Nucleus accumbens (tissue), 56 donors: ENCODE measurements at regions not wholly inside any gene's neighbourhood (a gene's known extent, or its start where the extent isn't known, plus 50 kb on each side); places are given as distances from the start of the nearest gene placed in this dataset.

Experiments
- DNase-seq, 56 donors: peaks; one replicate each; lab custom pipeline; 2025; lab: John Stamatoyannopoulos, UW

DNA sequence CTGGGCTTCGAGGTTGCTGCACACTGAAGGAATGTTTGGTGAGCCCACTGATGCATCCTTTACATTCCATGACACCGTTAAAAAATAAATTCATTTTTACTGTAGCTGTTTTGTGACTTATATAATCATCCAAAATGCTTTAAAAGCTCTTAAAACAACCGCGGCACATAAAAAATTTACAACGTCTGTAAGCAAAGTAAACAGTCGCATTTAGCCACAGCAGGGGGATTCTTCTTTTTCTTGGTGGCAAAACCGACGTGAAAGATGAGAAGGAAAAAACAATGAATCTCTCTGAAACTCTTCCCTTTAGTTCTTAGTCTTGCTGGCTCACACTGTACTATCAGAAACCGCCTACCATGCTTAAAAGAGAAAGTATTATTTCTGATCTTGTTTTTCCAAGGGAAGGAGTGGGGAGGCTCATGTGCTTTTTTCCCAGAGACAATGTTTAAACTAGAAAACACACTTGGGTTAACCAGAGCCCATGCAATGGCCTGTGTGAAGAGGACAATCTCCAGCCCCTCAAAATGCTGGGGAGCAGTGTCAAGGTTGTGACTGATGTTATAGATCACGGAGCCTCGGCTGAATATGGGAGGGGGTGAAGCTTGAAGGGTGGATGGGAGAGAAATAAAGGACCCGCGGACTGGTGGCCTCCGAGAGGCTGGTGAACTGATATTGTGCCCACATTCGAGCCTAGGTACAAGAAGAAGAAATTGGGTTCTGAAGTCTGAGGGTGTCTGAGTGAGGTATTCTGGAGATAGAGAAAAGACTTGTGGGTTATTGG lies 91.1 kb downstream of the IRF8 start:
- DNase-seq, result no peak

DNA sequence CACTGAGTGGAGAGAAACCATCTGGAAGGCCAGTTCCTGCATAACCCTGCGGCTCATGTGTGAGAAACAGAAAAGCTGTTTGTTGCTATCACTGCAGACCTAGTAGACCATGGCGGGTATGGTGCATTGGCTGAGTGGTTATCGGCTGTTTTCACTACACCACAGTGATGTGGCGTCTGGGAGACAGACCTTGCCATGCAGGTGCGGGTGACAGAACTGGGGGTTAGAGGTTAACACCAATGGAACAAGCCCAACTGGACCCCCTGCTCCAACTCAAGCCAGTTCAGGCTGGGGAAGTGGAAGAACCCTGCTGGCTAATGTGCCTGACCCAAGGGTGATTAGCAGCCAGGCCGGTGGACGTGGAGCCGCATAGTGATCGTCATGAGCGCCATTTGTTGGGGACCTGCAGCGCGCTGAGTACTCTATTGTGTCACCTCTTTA lies 91.9 kb downstream of the IRF8 start:
- DNase-seq, result no peak

DNA sequence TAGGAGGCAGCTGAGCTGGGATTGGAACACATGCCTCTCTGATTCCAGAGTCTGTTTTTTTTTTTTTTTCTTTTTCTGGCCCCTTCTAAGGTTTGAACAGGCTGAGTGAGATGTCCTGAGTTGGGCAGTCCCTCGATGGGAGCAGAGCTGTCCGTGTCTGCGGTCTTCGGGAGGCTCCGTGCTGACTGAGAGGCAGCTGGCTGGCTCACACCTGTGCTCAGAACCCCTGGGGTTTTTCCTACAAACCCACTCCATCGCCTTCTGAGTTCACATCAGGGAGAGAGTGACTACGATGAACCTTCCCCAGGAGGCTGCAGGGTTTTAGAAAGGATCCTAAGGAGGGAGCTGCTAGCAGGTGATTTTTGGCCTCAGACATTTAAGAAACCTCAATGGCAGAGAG lies 92.5 kb downstream of the IRF8 start:
- DNase-seq, result no peak

DNA sequence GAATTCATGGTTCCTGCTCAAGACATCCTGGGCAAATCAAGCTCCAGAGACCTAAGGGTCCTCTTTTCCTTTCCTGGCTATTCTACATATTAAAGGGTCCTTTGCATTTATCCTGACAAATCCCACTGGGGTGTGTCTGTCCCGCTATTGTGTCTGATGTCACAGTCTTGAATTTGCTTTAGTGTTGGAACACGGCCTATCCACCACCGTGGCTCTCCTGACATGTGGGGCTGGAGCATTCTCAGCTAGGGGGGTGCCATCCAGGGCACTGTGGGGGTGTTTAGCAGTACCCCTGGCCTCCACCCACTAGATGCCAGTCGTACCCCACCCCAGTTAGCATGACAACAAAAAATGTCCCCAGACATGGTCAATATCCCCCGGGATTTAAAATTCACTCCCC lies 92.9 kb downstream of the IRF8 start:
- no peak for DNase-seq

DNA sequence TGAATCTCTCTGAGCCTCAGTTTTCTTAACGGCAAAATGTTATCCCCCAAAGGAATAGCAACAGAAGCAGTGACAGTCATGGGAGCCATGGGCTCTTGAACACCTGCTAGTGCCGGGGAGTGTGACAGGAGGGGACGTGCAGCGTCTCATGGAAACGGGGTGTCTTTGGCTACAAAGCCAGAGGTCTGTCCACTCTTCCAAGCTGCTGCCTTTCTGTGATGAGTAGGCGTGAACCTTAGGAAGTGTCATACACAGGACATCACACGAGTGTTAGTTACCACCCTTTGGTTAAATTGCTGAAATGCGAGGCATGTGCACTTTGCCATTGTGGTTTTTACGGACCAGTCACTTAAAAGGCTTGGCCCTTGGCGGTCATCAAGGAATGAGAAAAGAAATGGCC lies 93.4 kb downstream of the IRF8 start:
- no peak for DNase-seq

DNA sequence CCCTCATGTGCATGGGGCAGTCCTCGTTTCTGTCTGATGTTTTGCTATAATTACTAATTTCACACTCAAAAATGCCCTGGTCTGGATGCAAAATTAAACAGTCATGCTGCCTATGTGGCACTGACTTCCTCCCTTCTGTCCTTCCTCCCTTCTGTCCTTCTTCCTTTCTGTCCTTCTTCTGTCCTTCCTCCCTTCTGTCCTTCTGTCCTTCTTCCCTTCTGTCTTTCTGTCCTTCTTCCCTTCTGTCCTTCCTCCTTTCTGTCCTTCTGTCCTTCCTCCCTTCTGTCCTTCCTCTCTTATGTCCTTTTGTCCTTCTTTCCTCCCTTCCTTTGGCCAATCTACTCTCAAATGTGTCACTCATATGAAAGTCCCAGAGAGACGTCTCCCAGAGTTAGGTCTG lies 93.8 kb downstream of the IRF8 start:
- DNase-seq, result no peak

DNA sequence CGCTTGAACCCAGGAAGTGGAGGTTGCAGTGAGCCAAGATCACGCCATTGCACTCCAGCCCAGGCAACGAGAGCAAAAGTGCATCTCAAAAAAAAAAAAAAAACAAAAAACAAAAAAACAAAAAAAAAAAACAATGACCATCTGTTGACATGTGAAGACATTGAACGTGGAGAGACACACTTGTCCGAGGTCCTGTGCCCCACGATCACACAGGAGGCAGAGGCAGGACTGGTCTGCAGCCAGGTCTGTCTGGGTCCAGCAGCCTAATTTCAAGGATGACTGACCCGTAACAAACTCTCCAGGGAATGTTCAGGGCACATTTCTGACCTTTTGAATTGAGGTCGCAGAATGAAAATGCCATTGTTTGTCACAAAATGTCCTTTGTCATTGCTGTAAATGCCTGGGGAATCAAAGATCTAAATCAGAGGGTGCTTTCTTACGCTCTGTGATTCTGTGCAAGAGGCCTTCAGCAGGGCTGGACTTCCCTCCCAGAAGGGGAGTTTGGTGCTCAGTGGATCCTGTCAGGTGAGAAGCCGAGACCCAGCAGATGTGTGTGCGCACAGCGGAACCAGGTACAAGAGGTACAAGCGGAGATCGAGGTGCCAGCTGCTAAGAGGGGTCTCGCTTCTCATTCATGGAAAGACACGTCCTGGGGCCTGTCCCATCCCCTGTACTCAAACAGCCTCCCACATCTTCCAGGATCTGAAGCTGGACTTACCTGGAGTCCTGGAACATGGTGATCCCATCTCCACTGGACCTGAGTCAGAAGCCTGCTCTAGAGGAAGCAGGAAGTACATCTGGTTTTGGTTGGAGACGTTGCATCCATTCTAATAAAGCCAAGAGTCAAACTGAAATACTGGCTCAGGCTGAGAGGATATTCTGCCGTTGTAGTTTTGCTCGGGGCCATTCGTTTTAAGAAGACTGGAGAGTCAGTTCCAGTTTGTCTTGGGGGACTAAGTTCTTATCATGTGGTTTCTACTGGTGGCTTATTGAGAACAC lies 95.8 kb downstream of the IRF8 start:
- no peak for DNase-seq

DNA sequence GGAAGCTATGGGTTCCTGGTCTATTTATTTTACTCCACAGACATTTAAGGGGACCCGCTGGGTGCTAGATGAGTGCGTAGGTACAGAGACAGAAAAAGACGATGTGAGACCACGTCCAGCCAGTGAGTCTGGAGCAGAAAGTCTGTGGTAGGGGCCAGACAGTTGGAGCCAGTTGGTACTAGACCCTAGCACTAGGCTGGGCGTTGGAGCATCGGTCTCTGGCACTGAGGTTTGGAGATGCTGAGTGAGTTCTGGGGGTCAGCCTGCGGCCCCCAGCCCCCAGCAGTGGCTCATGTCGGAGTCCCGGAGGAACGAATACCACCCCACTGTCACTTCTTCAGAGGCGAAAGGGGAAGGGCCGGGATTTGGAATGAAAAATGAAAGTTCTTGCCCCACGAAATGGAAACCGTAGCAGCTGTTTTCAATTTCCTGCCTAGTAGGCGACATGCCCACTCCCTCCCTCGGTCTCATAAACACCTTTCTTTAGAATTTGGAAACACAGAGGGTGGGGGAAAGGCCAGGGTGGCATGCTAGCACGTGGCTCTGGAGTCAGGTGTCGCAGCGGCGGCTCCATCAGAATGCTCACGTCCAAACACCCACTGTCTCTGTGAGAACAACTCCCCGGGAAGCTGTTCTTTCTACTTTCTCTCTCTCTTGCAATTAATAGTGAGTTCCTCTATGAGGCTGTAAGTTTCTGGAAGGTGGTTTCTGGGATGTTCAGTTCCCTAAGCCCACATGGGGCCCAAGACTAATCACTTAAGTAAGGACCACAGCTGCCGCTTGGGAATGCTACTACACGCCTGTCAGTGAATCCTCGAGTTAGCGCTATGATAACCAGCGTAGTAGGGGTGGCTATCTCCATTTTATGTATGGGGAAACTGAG lies 96.8 kb downstream of the IRF8 start:
- DNase-seq, result no peak

DNA sequence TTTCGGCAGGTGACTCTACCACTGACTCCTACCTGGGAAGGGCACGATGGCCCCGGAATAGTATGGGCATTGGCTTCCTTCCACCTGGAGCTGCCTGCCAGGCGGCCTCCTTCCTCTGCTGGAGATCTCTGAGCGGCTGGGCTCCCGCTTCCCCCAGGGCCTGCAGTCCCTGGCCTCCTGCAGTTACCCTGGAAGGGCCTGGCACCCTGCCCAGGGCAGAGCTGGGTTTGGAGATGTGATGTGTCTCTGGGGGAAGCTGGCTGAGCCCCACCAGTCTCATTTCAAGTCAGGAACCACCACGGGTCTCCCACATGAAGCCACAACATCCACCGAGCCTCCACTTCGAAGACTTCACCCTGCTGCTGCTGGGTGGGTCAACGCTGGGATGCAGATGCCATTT lies 97.9 kb downstream of the IRF8 start:
- no peak for DNase-seq

DNA sequence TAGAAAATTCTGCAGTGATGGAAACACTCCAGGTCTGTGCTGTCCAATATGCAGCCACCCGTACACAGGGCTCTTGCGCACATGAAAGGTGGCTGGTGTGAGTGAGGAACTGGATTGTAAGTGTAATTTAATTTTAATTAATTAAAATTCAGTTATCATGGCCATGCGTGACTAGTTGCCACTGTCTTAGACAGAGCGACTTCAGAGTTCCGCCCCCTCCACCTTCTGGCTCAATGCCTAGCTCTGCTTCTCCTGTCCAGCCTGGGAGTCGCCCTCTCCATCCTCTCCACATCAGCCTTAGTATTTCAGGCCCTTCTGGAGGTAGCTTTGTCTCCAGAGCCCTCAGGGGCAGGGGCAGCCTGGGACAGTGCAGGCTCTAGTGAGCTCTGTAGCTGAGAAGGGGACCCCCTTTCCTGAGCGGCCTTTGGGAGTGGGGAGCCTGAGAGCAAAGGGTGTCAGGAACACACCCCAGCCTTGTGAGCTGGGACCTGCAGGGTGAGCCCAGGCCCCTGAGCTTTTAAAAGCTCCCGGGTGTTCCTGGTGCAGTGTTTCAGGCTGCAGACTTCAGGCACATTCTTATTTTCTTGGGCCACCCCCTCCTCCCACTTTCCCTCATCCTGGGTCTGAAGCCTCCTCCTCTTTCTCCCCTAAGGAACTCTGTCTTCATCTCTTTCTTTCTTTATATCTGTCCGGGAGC lies 99.4 kb downstream of the IRF8 start:
- DNase-seq, result no peak

DNA sequence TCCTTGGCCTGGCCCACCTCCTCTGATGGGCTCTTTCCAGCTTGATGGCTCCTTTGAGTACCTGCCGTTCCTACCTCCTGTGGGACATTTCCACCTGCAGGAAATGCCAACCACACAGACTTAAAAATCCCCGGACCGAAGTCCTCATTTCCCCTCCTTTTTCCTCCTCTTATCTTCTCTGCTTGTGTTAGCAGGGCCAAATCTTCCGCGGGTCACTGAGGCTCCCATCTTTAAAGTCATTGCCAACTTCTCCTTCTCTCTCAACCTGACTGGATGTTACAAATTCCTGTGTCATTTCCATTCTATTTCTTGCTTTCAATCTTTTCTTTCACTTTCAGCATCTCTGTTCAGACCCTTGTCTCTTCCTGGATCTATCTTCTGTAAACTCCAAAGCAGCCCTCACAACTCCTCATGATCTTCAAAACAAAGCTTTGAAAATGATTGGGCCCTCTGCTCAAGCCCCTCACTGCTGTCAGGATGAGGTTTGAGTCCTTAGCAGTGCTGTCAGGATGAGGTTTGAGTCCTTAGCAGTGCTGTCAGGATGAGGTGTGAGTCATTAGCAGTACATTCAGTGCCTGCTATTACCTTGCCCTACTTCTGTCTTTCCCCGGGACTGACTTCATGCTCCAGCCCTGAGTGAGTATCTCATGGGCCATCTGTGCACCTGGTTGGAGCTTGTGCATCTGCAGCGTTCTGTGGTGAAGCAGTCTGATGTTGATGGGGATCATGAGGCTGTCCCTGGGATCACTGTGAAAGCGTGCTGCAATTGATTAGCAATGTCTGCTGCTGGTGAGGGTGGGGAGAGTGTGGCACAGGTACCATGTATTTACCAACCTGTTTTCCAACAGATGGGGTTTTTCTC lies 100.1 kb downstream of the IRF8 start:
- peak in 11 of 56 donors; percentile 22 to 60 (median 31) for DNase-seq

DNA sequence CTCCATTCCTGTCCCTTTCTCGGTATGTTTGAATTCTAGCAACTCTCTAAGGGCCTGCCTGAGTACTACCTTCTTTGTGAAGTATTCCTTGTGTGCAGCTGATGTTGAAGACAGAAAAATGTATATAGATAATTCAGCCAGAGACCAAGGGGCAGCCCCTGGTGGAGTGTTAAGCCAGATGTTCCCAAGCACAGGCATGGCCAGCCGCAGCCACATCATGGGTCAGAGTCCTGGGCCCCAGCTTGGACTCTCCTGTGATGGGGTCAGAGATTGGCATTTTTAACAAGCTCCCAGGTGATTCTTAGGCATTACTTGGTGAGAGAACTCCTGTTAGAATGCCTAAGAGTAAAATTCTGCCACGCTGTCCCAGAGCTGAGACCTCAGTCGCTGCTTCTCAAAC lies 100.8 kb downstream of the IRF8 start:
- no peak for DNase-seq

DNA sequence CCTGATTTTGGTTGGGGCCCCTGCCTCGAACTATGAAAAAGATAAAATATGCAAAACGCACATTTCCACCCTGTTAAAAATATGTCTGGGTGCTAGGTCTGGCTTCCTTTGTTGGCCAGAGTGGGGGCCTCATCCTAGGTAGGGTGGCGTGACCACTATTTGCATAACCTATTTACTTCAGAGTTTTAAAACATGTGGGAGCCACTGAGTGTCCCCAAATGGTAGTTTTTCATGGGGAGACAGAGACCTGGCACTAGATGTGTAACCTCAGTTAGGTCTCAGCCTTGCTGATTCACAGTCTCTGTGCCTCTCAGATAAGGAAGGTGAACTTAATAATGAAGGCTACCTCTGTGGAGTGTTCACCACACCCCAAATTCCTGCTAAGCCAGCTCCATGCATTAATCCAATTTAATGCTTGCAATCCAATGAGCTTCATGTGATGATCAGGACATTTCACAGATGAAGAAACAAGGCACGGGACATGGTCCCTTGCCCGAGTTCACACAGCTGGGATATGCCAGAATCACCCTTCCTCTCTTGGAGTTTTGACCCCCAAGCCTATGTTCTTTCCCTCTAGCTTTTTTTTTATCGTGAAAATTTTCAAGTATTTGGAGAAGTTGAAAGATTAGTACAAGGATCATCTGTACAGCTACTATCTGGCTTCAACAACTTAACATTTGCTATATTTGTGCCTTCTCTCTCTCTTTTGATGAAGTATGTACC lies 103.4 kb downstream of the IRF8 start:
- DNase-seq, result no peak

DNA sequence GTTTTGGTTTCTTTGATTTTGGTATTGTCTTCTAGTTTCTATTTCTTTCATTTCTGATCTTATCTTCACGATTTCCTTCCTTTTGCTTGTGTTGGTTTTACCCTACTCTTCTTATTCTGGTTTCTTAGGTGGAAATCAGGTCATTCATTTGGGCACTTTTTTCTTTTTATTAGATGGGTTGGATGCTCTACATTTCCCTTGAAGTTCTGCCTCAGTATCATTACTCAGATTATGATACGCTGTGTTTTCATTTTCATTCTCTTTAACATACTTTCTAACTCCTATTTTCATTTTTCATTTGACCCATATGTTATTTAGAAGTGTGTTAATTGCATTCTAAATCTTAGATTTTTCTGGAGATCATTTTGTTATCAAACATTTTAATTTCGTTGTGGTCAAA lies 108.6 kb downstream of the IRF8 start:
- DNase-seq, result no peak

DNA sequence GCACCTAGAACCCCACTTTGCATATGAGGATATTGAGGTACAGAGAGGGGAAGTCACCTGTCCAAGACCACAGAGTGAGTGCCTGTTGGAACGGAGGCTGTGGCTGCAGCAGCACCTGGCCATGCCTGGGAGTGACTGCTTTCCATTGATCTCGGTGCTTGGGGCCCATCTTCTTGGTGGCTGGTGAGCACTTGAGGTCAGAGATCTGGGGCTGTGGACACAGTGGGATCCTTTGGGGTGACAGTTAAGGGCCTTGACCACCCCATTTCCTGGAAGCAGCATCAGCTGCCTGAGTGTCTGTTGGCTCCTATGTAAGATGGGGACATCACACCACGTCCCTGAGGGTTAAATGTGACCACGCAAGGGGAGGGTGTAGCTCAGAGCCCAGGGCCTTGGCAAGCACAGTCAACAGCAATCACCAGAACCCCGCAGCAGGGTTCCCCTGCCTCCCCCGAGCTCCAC lies 111.7 kb downstream of the IRF8 start:
- DNase-seq, result no peak

DNA sequence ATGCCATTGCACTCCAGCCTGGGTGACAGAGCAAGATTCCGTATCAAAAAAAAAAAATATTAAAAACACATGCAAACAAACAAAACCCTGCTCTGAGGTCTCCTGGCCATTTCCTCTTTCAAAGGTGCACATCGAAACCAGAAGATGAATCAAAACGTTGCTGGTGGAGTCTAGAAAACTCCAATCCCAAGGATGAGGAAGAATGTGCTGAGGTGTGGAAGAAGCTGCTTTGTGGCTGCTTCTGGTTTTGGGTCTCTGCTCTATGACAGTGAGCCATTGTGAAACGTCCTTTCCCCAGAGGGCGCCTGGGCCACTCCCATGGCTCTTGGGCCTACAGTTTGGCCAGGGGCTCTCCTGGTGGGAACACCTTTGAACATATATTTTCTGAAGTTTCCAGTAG lies 112.6 kb downstream of the IRF8 start:
- DNase-seq, result no peak

DNA sequence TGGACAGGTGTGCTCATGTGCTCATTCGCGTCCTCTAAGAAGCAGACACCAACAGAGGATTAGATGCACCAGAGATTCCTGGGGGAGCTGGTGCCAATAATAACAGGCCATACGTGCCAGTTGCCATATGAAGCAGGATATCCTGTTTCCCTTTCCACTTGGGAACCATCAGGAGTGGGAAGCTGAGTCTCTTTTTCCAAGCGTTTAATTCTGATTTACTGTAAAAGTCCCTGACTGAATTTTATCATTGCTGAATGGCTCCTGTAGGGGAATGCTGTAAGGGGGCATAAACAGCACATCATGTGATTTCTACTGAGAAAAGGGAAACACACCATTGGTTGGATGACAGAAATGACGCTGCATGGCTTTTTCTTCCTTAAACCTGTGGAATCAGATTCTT lies 113.3 kb downstream of the IRF8 start:
- no peak for DNase-seq

DNA sequence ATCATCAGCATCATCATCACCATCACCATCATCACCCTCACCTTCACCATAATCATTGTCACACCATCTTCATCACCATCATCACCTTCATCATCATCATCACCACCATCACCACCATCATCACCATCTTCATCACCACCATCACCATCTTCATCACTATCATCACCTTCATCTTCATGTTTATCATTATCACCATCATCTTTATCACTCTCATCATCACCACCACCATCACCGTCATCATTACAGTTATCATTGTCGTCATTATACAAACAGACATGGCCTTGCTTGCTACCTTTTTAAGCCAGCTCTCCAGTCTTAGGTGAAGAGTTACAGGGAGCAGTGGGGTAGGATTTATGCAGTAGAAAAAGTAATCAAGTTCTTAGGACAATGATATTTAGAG lies 114.9 kb downstream of the IRF8 start:
- no peak for DNase-seq
